H9 (cell line): ENCODE measurements at regions not wholly inside any gene's neighbourhood (a gene's known extent, or its start where the extent isn't known, plus 50 kb on each side); places are given as distances from the start of the nearest gene placed in this dataset.

Experiments used
- DNase-seq: peaks from one replicate; pipeline ENCODE4 v3.0.0-alpha.2; 2017
- H2AFZ ChIP-seq: one replicate; pipeline ENCODE4 v1.6.1; 2013; ENCODE audit warnings: mild to moderate bottlenecking, low read length, control low read depth, moderate library complexity
- H2AK5ac ChIP-seq: 2 replicates; pipeline ENCODE4 v1.6.1; 2013; ENCODE audit warnings: low read length, control low read depth, mixed read lengths; ENCODE audit not compliant: insufficient read length
- H2BK120ac ChIP-seq: one replicate; pipeline ENCODE4 v1.6.1; 2013; ENCODE audit warnings: low read depth, mild to moderate bottlenecking, low read length, control low read depth, inconsistent platforms; ENCODE audit not compliant: poor library complexity, severe bottlenecking
- H2BK12ac ChIP-seq: 2 replicates; pipeline ENCODE4 v1.6.1; 2013; ENCODE audit warnings: low read length, control low read depth, mixed read lengths, low read depth; ENCODE audit not compliant: insufficient read length
- H2BK15ac ChIP-seq: 2 replicates; pipeline ENCODE4 v1.6.1; 2013; ENCODE audit warnings: low read depth, low read length, control low read depth
- H2BK20ac ChIP-seq: one replicate; pipeline ENCODE4 v1.6.1; 2013; ENCODE audit warnings: low read depth, mild to moderate bottlenecking, low read length, control low read depth, inconsistent platforms; ENCODE audit not compliant: poor library complexity, severe bottlenecking
- H2BK5ac ChIP-seq: 2 replicates; pipeline ENCODE4 v1.6.1; 2013; ENCODE audit warnings: low read length, control low read depth, mixed read lengths; ENCODE audit not compliant: insufficient read length
- H3K14ac ChIP-seq: 2 replicates; pipeline ENCODE4 v1.6.1; 2013; ENCODE audit warnings: low read length, control low read depth; ENCODE audit not compliant: insufficient read depth
- H3K18ac ChIP-seq: 2 replicates; pipeline ENCODE4 v1.6.1; 2013; ENCODE audit warnings: low read depth, mild to moderate bottlenecking, mixed read lengths, low read length, control low read depth; ENCODE audit not compliant: insufficient read length
- H3K23ac ChIP-seq: 2 replicates; pipeline ENCODE4 v1.6.1; 2013; ENCODE audit warnings: low read length, control low read depth, mixed read lengths, low read depth; ENCODE audit not compliant: insufficient read length
- H3K23me2 ChIP-seq: 2 replicates; pipeline ENCODE4 v1.6.1; 2013; ENCODE audit warnings: low read depth, mild to moderate bottlenecking, mixed read lengths, low read length, control low read depth; ENCODE audit not compliant: insufficient read length, poor library complexity, severe bottlenecking
- H3K27ac ChIP-seq: 2 replicates; pipeline ENCODE4 v1.5.1; 2013; ENCODE audit warnings: low read length, control low read depth, mixed read lengths, low read depth; ENCODE audit not compliant: insufficient read length
- H3K27me3 ChIP-seq: 2 replicates; pipeline ENCODE4 v1.6.1; 2013; ENCODE audit warnings: low read length, control low read depth, inconsistent platforms; ENCODE audit not compliant: insufficient read depth
- H3K4ac ChIP-seq: 2 replicates; pipeline ENCODE4 v1.6.1; 2013; ENCODE audit warnings: low read depth, mild to moderate bottlenecking, control low read depth, inconsistent platforms, low read length, moderate library complexity
- H3K4me1 ChIP-seq: 2 replicates; pipeline ENCODE4 v1.6.1; 2013; ENCODE audit warnings: low read length, control low read depth, inconsistent platforms; ENCODE audit not compliant: insufficient read depth
- H3K4me2 ChIP-seq: 2 replicates; pipeline ENCODE4 v1.6.1; 2013; ENCODE audit warnings: low read length, control low read depth, mixed read lengths; ENCODE audit not compliant: insufficient read length, insufficient read depth
- H3K56ac ChIP-seq: 2 replicates; pipeline ENCODE4 v1.6.1; 2013; ENCODE audit warnings: low read depth, mild to moderate bottlenecking, mixed read lengths, low read length, control low read depth; ENCODE audit not compliant: insufficient read length
- H3K79me1 ChIP-seq: 2 replicates; pipeline ENCODE4 v1.6.1; 2013; ENCODE audit warnings: low read depth, mild to moderate bottlenecking, moderate library complexity, low read length, control low read depth, inconsistent platforms; ENCODE audit not compliant: insufficient read depth, poor library complexity, severe bottlenecking
- H3K79me2 ChIP-seq: 2 replicates; pipeline ENCODE4 v1.6.1; 2013; ENCODE audit warnings: low read length, control low read depth, inconsistent platforms; ENCODE audit not compliant: insufficient read depth
- H3K9ac ChIP-seq: 2 replicates; pipeline ENCODE4 v1.6.1; 2013; ENCODE audit warnings: low read length, control low read depth, mixed read lengths; ENCODE audit not compliant: insufficient read length; ENCODE audit errors: extremely low read depth
- H3K9me3 ChIP-seq: one replicate; pipeline ENCODE4 v1.6.1; 2013; ENCODE audit warnings: low read depth, low read length, inconsistent platforms; ENCODE audit not compliant: control insufficient read depth
- H3T11ph ChIP-seq: one replicate; pipeline ENCODE4 v1.6.1; 2013; ENCODE audit warnings: mild to moderate bottlenecking, low read length, control low read depth, inconsistent platforms
- H4K20me1 ChIP-seq: one replicate; pipeline ENCODE4 v1.6.1; 2013; ENCODE audit not compliant: control insufficient read depth, insufficient read length, insufficient read depth
- H4K5ac ChIP-seq: 2 replicates; pipeline ENCODE4 v1.6.1; 2013; ENCODE audit warnings: low read depth, mild to moderate bottlenecking, mixed read lengths, low read length, control low read depth; ENCODE audit not compliant: insufficient read length
- H4K8ac ChIP-seq: replicated peaks from 2 replicates; pipeline ENCODE4 v1.6.1; 2013; ENCODE audit warnings: low read length, control low read depth, mixed read lengths, low read depth; ENCODE audit not compliant: insufficient read length
- H4K91ac ChIP-seq: 2 replicates; pipeline ENCODE4 v1.6.1; 2013; ENCODE audit warnings: low read depth, mild to moderate bottlenecking, moderate library complexity, mixed read lengths, low read length, control low read depth; ENCODE audit not compliant: insufficient read length
- H3K27ac Mint-ChIP-seq, 3 experiments: 2 replicates in 2 of 3; 3 replicates in 1 of 3; pipeline ENCODE4 v1.8.0; 2020 to 2021; ENCODE audit warnings: mixed read lengths in 3 of 3, mild to moderate bottlenecking in 1 of 3, moderate library complexity in 1 of 3
- H3K27me3 Mint-ChIP-seq: 2 replicates; pipeline ENCODE4 v1.8.0; 2021; ENCODE audit warnings: low read depth, mild to moderate bottlenecking, moderate library complexity, mixed read lengths
- H3K36me3 Mint-ChIP-seq, 3 experiments: 2 replicates in 2 of 3; 3 replicates in 1 of 3; pipeline ENCODE4 v1.8.0; 2020 to 2021; ENCODE audit warnings: low read depth in 3 of 3, mixed read lengths in 3 of 3; ENCODE audit not compliant: insufficient read depth in 1 of 3
- H3K4me1 Mint-ChIP-seq, 2 experiments: 2 replicates each; pipeline ENCODE4 v1.8.0; 2020; ENCODE audit warnings: mixed read lengths in 2 of 2
- H3K4me3 Mint-ChIP-seq, 2 experiments: 2 replicates in 1 of 2; 3 replicates in 1 of 2; pipeline ENCODE4 v1.8.0; 2020 to 2021; ENCODE audit warnings: mild to moderate bottlenecking in 2 of 2, mixed read lengths in 2 of 2, moderate library complexity in 1 of 2
- H3K9me3 Mint-ChIP-seq, 2 experiments: 2 replicates in 1 of 2; 3 replicates in 1 of 2; pipeline ENCODE4 v1.8.0; 2020; ENCODE audit warnings: mild to moderate bottlenecking in 2 of 2, mixed read lengths in 2 of 2, moderate library complexity in 1 of 2
- CTCF ChIP-seq: fragments of 200-600 bp; sonication (generic); conservative IDR thresholded peaks from 3 replicates; pipeline ENCODE4 v1.8.0; 2021; ENCODE audit warnings: antibody characterized with exemption, mild to moderate bottlenecking

- Histone ChIP-seq H2BK12ac (no peak overlapping the region), H3K4ac (no peak overlapping the region), H3K9me3 (no peaks in the 10 kb centered on the region), H3K14ac (no peak overlapping the region), H3K27ac (no peak overlapping the region), H3T11ph (no peak overlapping the region), H2BK5ac (no peak overlapping the region), H2BK20ac (no peak overlapping the region), H3K27me3 (no peaks in the 10 kb centered on the region), H3K4me2 (no peak overlapping the region), H3K79me1 (no peaks in the 10 kb centered on the region), H3K23ac (no peak overlapping the region), H4K5ac (no peak overlapping the region), H4K91ac (no peak overlapping the region), H2AK5ac (no peak overlapping the region), H3K18ac (no peak overlapping the region), H2BK15ac (no peak overlapping the region), H3K56ac (no peak overlapping the region), H3K79me2 (no peaks in the 10 kb centered on the region), H2BK120ac (no peak overlapping the region), H3K9ac (no peak overlapping the region), H3K23me2 (no peaks in the 10 kb centered on the region), H4K20me1 (no peaks in the 10 kb centered on the region), H3K4me1 (no peaks in the 10 kb centered on the region), H2AFZ (no peak overlapping the region), H4K8ac (no peak overlapping the region)
- Mint-ChIP-seq H3K4me3 (no peak overlapping the region), H3K9me3 (peaks cover 13 to 14% of the 10 kb centered on the region in 2 experiments), H3K4me1 (peaks cover 12 to 22% of the 10 kb centered on the region in 2 experiments), H3K27ac (no peak overlapping the region; a peak in 1 of 7 replicates), H3K27me3 (peaks cover 20% of the 10 kb centered on the region), H3K36me3 (peaks cover 0 to 15% (median 3%) of the 10 kb centered on the region in 3 experiments; a peak in 5 of 7 replicates)
- DNase-seq = no peak
- no peak for TF ChIP-seq CTCF
Observed at GRCh38 chr1:178593515-178593914, 80.6 kb downstream of the TEX35 start.
